ENCODE measurements at regions not wholly inside any gene's neighbourhood (a gene's known extent, or its start where the extent isn't known, plus 50 kb on each side); places are given as distances from the start of the nearest gene placed in this dataset.

GRCh38 chr3:118505784-118506183 is 528.9 kb downstream of the IGSF11 start:
- H4K20me1 ChIP-seq (ENCODE audit: insufficient read depth, low read length), result no peaks in the 10 kb centered on the region
- TF ChIP-seq EZH2phosphoT487 (IDR thresholded peaks at IDR 0.05; ENCODE audit: low read length) (no peak), CTCF (IDR thresholded peaks at IDR 0.05; ENCODE audit: low read length) (no peak), EZH2 (optimal IDR thresholded peaks at IDR 0.05; ENCODE audit: low read depth, low read length) (no peak)
- H3K4me3 ChIP-seq (ENCODE audit: low read length), result no peak overlapping the region
- no peaks in the 10 kb centered on the region for H3K9me3 ChIP-seq (replicated peaks; ENCODE audit: insufficient read depth, low read length)
- no peak overlapping the region for H3K9ac ChIP-seq (ENCODE audit: low read length)
- no peak overlapping the region for H3K27ac ChIP-seq (ENCODE audit: low read length)
- no peak for DNase-seq
- H3K36me3 ChIP-seq (replicated peaks; ENCODE audit: insufficient read depth, low read length), result no peaks in the 10 kb centered on the region
- no peak overlapping the region for H3K4me2 ChIP-seq (ENCODE audit: low read depth, low read length)
- H3K27me3 ChIP-seq (replicated peaks; ENCODE audit: insufficient read depth, low read length), result no peaks in the 10 kb centered on the region
- no peaks in the 10 kb centered on the region for H3K4me1 ChIP-seq (ENCODE audit: low read length)
- H3K9me2 ChIP-seq (replicated peaks; ENCODE audit: insufficient read depth, low read length), result no peaks in the 10 kb centered on the region
- no peaks in the 10 kb centered on the region for H3K79me2 ChIP-seq (ENCODE audit: low read length)
- H2AFZ ChIP-seq (ENCODE audit: low read length), result no peak overlapping the region
- H3F3A ChIP-seq (ENCODE audit: insufficient read depth, low read length), result no peaks in the 10 kb centered on the region

DNA sequence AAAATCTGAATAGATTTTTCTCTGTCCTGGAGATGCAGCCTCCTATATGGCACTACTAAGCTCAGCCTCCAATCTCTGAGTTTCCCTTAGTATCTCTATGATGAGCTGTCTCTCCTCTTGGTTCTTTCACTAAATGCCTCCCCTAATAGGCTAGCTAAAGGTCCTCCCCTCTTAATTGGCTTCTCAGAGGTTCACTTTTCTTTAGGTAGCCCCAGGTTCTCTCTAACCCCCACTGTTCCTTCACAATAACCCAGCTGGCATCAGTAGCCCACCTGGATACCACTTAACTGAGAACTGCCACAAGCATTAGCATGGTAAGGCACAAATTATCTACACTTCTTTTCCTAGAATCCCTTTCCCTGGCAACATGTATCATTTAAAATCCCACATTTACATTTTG is 523.2 kb downstream of the IGSF11 start:
- TF ChIP-seq CTCF (IDR thresholded peaks at IDR 0.05; ENCODE audit: low read length) (no peak), EZH2 (optimal IDR thresholded peaks at IDR 0.05; ENCODE audit: low read depth, low read length) (no peak), EZH2phosphoT487 (IDR thresholded peaks at IDR 0.05; ENCODE audit: low read length) (no peak)
- H3K27me3 ChIP-seq (replicated peaks; ENCODE audit: insufficient read depth, low read length), result no peaks in the 10 kb centered on the region
- H4K20me1 ChIP-seq (ENCODE audit: insufficient read depth, low read length), result no peaks in the 10 kb centered on the region
- H3F3A ChIP-seq (ENCODE audit: insufficient read depth, low read length), result no peaks in the 10 kb centered on the region
- H3K4me1 ChIP-seq (ENCODE audit: low read length), result no peaks in the 10 kb centered on the region
- H3K4me3 ChIP-seq (ENCODE audit: low read length), result no peak overlapping the region
- H3K9me3 ChIP-seq (replicated peaks; ENCODE audit: insufficient read depth, low read length), result no peaks in the 10 kb centered on the region
- H2AFZ ChIP-seq (ENCODE audit: low read length), result no peak overlapping the region
- no peak for DNase-seq
- H3K4me2 ChIP-seq (ENCODE audit: low read depth, low read length), result no peak overlapping the region
- H3K36me3 ChIP-seq (replicated peaks; ENCODE audit: insufficient read depth, low read length), result no peaks in the 10 kb centered on the region
- H3K9me2 ChIP-seq (replicated peaks; ENCODE audit: insufficient read depth, low read length), result no peaks in the 10 kb centered on the region
- H3K27ac ChIP-seq (ENCODE audit: low read length), result no peak overlapping the region
- H3K79me2 ChIP-seq (ENCODE audit: low read length), result no peaks in the 10 kb centered on the region
- no peak overlapping the region for H3K9ac ChIP-seq (ENCODE audit: low read length)

- no peak overlapping the region for H3K9ac ChIP-seq (ENCODE audit: low read length)
- no peaks in the 10 kb centered on the region for H3K9me2 ChIP-seq (replicated peaks; ENCODE audit: insufficient read depth, low read length)
- no peak overlapping the region for H3K4me3 ChIP-seq (ENCODE audit: low read length)
- H3F3A ChIP-seq (ENCODE audit: insufficient read depth, low read length), result no peaks in the 10 kb centered on the region
- H4K20me1 ChIP-seq (ENCODE audit: insufficient read depth, low read length), result no peaks in the 10 kb centered on the region
- H3K4me1 ChIP-seq (ENCODE audit: low read length), result no peaks in the 10 kb centered on the region
- H3K27me3 ChIP-seq (replicated peaks; ENCODE audit: insufficient read depth, low read length), result no peaks in the 10 kb centered on the region
- no peaks in the 10 kb centered on the region for H3K79me2 ChIP-seq (ENCODE audit: low read length)
- DNase-seq, result no peak
- H3K4me2 ChIP-seq (ENCODE audit: low read depth, low read length), result no peak overlapping the region
- no peak overlapping the region for H3K27ac ChIP-seq (ENCODE audit: low read length)
- H3K9me3 ChIP-seq (replicated peaks; ENCODE audit: insufficient read depth, low read length), result no peaks in the 10 kb centered on the region
- H3K36me3 ChIP-seq (replicated peaks; ENCODE audit: insufficient read depth, low read length), result no peaks in the 10 kb centered on the region
- H2AFZ ChIP-seq (ENCODE audit: low read length), result no peak overlapping the region
- no peak for TF ChIP-seq CTCF (IDR thresholded peaks at IDR 0.05; ENCODE audit: low read length)
- no peak for TF ChIP-seq EZH2 (optimal IDR thresholded peaks at IDR 0.05; ENCODE audit: low read depth, low read length)
- TF ChIP-seq EZH2phosphoT487 (IDR thresholded peaks at IDR 0.05; ENCODE audit: low read length), result no peak
Observed at GRCh38 chr3:118512301-118512700, 522.3 kb downstream of the IGSF11 start.

All from MM.1S (cell line).